HL-60 (cell line): ENCODE measurements at regions not wholly inside any gene's neighbourhood (a gene's known extent, or its start where the extent isn't known, plus 50 kb on each side); places are given as distances from the start of the nearest gene placed in this dataset.

Source experiments
- GABPA ChIP-seq: IDR thresholded peaks from 2 replicates; pipeline ENCODE4 v1.6.1; 2012; ENCODE audit warnings: low read depth
- POLR2AphosphoS5 ChIP-seq: IDR thresholded peaks from 2 replicates; pipeline ENCODE4 v1.6.1; 2012; ENCODE audit warnings: low read depth
- SPI1 ChIP-seq: IDR thresholded peaks from 2 replicates; pipeline ENCODE4 v1.6.1; 2012; ENCODE audit warnings: low read depth, mild to moderate bottlenecking, borderline replicate concordance
- TF ChIP-seq, protein P1 (sequence below): IDR thresholded peaks from one replicate; pipeline ENCODE4 v1.5.1; 2011; ENCODE audit warnings: low read length, control low read depth, inconsistent platforms; ENCODE audit not compliant: insufficient read depth
- TF ChIP-seq, protein P2 (sequence below): IDR thresholded peaks from 2 replicates; pipeline ENCODE4 v1.6.1; 2012; ENCODE audit warnings: low read depth; ENCODE audit not compliant: insufficient replicate concordance

DNA sequence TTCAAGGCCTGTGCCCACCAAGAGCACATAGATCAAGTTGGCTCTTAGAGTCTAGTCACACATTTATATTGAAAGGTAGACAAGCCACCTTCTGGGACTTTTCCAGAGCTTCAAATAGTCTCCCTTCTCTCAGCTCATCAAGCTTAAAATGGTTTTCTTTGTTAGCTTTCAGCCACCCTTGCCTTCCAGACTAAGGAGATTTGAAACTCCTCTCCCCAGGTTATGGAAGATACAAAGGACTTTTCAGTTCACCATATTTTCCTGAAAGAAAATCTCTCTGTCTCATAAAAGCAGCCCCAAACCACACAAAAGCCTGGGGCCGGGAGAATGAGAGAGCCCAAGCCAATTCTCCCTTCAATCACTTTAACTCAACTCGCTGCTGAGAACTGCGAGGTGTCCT is 134.1 kb downstream of the ZC3H11B start:
- TF ChIP-seq, protein P1, sequence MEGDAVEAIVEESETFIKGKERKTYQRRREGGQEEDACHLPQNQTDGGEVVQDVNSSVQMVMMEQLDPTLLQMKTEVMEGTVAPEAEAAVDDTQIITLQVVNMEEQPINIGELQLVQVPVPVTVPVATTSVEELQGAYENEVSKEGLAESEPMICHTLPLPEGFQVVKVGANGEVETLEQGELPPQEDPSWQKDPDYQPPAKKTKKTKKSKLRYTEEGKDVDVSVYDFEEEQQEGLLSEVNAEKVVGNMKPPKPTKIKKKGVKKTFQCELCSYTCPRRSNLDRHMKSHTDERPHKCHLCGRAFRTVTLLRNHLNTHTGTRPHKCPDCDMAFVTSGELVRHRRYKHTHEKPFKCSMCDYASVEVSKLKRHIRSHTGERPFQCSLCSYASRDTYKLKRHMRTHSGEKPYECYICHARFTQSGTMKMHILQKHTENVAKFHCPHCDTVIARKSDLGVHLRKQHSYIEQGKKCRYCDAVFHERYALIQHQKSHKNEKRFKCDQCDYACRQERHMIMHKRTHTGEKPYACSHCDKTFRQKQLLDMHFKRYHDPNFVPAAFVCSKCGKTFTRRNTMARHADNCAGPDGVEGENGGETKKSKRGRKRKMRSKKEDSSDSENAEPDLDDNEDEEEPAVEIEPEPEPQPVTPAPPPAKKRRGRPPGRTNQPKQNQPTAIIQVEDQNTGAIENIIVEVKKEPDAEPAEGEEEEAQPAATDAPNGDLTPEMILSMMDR, result no peak
- TF ChIP-seq GABPA, result no peak
- TF ChIP-seq POLR2AphosphoS5, result no peak
- TF ChIP-seq, protein P2, sequence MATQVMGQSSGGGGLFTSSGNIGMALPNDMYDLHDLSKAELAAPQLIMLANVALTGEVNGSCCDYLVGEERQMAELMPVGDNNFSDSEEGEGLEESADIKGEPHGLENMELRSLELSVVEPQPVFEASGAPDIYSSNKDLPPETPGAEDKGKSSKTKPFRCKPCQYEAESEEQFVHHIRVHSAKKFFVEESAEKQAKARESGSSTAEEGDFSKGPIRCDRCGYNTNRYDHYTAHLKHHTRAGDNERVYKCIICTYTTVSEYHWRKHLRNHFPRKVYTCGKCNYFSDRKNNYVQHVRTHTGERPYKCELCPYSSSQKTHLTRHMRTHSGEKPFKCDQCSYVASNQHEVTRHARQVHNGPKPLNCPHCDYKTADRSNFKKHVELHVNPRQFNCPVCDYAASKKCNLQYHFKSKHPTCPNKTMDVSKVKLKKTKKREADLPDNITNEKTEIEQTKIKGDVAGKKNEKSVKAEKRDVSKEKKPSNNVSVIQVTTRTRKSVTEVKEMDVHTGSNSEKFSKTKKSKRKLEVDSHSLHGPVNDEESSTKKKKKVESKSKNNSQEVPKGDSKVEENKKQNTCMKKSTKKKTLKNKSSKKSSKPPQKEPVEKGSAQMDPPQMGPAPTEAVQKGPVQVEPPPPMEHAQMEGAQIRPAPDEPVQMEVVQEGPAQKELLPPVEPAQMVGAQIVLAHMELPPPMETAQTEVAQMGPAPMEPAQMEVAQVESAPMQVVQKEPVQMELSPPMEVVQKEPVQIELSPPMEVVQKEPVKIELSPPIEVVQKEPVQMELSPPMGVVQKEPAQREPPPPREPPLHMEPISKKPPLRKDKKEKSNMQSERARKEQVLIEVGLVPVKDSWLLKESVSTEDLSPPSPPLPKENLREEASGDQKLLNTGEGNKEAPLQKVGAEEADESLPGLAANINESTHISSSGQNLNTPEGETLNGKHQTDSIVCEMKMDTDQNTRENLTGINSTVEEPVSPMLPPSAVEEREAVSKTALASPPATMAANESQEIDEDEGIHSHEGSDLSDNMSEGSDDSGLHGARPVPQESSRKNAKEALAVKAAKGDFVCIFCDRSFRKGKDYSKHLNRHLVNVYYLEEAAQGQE, result no peak
- no peak for TF ChIP-seq SPI1
